HUES48 (cell line): ENCODE measurements at regions not wholly inside any gene's neighbourhood (a gene's known extent, or its start where the extent isn't known, plus 50 kb on each side); places are given as distances from the start of the nearest gene placed in this dataset.

Experiments used
- H3K27ac ChIP-seq: one replicate; pipeline ENCODE4 v1.7.0; 2013; ENCODE audit warnings: low read depth, low read length, inconsistent platforms
- H3K27me3 ChIP-seq: 2 replicates; pipeline ENCODE4 v1.6.1; 2013; ENCODE audit warnings: mild to moderate bottlenecking, low read length; ENCODE audit not compliant: control insufficient read depth, insufficient read depth
- H3K36me3 ChIP-seq: 2 replicates; pipeline ENCODE4 v1.6.1; 2013; ENCODE audit warnings: low read length; ENCODE audit not compliant: control insufficient read depth, insufficient read depth
- H3K4me1 ChIP-seq: 2 replicates; pipeline ENCODE4 v1.6.1; 2013; ENCODE audit warnings: mild to moderate bottlenecking, low read length; ENCODE audit not compliant: control insufficient read depth, insufficient read depth
- H3K4me3 ChIP-seq: 2 replicates; pipeline ENCODE4 v1.5.1; 2013; ENCODE audit warnings: mild to moderate bottlenecking, low read depth, low read length
- H3K9ac ChIP-seq: 2 replicates; pipeline ENCODE4 v1.6.1; 2013; ENCODE audit warnings: mild to moderate bottlenecking, low read depth, low read length, moderate library complexity
- H3K9me3 ChIP-seq: 2 replicates; pipeline ENCODE4 v1.6.1; 2013; ENCODE audit warnings: low read length; ENCODE audit not compliant: control insufficient read depth, insufficient read depth

GRCh38 chr10:42961796-42962109 is 115.1 kb upstream of the RET start:
- H3K9ac ChIP-seq: no peak overlapping the region
- H3K27ac ChIP-seq: no peak overlapping the region
- no peaks in the 10 kb centered on the region for H3K4me1 ChIP-seq
- H3K9me3 ChIP-seq: no peaks in the 10 kb centered on the region; the same call in 1 of the 2 replicates
- H3K4me3 ChIP-seq: no peak overlapping the region
- no peaks in the 10 kb centered on the region for H3K27me3 ChIP-seq
- H3K36me3 ChIP-seq: no peaks in the 10 kb centered on the region

- no peaks in the 10 kb centered on the region for H3K4me1 ChIP-seq
- H3K4me3 ChIP-seq: no peak overlapping the region
- H3K9me3 ChIP-seq: no peaks in the 10 kb centered on the region; the same call in 1 of the 2 replicates
- H3K36me3 ChIP-seq: no peaks in the 10 kb centered on the region
- H3K9ac ChIP-seq: no peak overlapping the region
- no peak overlapping the region for H3K27ac ChIP-seq
- H3K27me3 ChIP-seq: no peaks in the 10 kb centered on the region
These were observed 114.6 kb upstream of the RET start for GRCh38 chr10:42962110-42962901.

GRCh38 chr10:42962902-42963231 is 114.0 kb upstream of the RET start:
- Histone ChIP-seq H3K27ac (no peak overlapping the region), H3K4me1 (no peaks in the 10 kb centered on the region), H3K9ac (no peak overlapping the region), H3K27me3 (no peaks in the 10 kb centered on the region), H3K4me3 (no peak overlapping the region), H3K36me3 (no peaks in the 10 kb centered on the region), H3K9me3 (no peaks in the 10 kb centered on the region; the same call in 1 of the 2 replicates)

- Histone ChIP-seq H3K27ac (no peak overlapping the region), H3K9ac (no peak overlapping the region), H3K4me1 (no peaks in the 10 kb centered on the region), H3K9me3 (no peaks in the 10 kb centered on the region; the same call in 1 of the 2 replicates), H3K36me3 (no peaks in the 10 kb centered on the region), H3K4me3 (no peak overlapping the region), H3K27me3 (no peaks in the 10 kb centered on the region)
These were observed 113.6 kb upstream of the RET start for GRCh38 chr10:42963312-42963711.

- no peak overlapping the region for H3K4me3 ChIP-seq
- no peaks in the 10 kb centered on the region for H3K9me3 ChIP-seq
- H3K9ac ChIP-seq: no peak overlapping the region
- H3K27ac ChIP-seq: no peak overlapping the region
- H3K36me3 ChIP-seq: no peaks in the 10 kb centered on the region
- H3K4me1 ChIP-seq: no peaks in the 10 kb centered on the region
- no peaks in the 10 kb centered on the region for H3K27me3 ChIP-seq
These were observed 107.7 kb upstream of the RET start for GRCh38 chr10:42969147-42969546.

GRCh38 chr10:42969909-42970308 is 107.0 kb upstream of the RET start:
- H3K9me3 ChIP-seq: no peaks in the 10 kb centered on the region
- H3K4me3 ChIP-seq: no peak overlapping the region
- no peak overlapping the region for H3K27ac ChIP-seq
- H3K9ac ChIP-seq: no peak overlapping the region
- H3K27me3 ChIP-seq: no peaks in the 10 kb centered on the region
- H3K4me1 ChIP-seq: no peaks in the 10 kb centered on the region
- H3K36me3 ChIP-seq: no peaks in the 10 kb centered on the region

GRCh38 chr10:42970451-42971250 is 106.2 kb upstream of the RET start:
- no peaks in the 10 kb centered on the region for H3K4me1 ChIP-seq
- H3K27me3 ChIP-seq: no peaks in the 10 kb centered on the region
- H3K27ac ChIP-seq: no peak overlapping the region
- H3K9me3 ChIP-seq: no peaks in the 10 kb centered on the region
- H3K4me3 ChIP-seq: no peak overlapping the region
- no peak overlapping the region for H3K9ac ChIP-seq
- no peaks in the 10 kb centered on the region for H3K36me3 ChIP-seq

GRCh38 chr10:42971251-42971599 is 105.6 kb upstream of the RET start:
- Histone ChIP-seq H3K36me3 (no peaks in the 10 kb centered on the region), H3K27me3 (no peaks in the 10 kb centered on the region), H3K9me3 (no peaks in the 10 kb centered on the region), H3K27ac (no peak overlapping the region), H3K9ac (no peak overlapping the region), H3K4me1 (no peaks in the 10 kb centered on the region), H3K4me3 (no peak overlapping the region)

- Histone ChIP-seq H3K4me1 (no peaks in the 10 kb centered on the region), H3K27ac (no peak overlapping the region), H3K36me3 (no peaks in the 10 kb centered on the region), H3K9me3 (no peaks in the 10 kb centered on the region), H3K9ac (no peak overlapping the region), H3K4me3 (no peak overlapping the region), H3K27me3 (no peaks in the 10 kb centered on the region)
These were observed 103.9 kb upstream of the RET start for GRCh38 chr10:42972946-42973345.

GRCh38 chr10:42973411-42973810 is 103.5 kb upstream of the RET start:
- H3K36me3 ChIP-seq: no peaks in the 10 kb centered on the region
- H3K4me1 ChIP-seq: no peaks in the 10 kb centered on the region
- H3K9ac ChIP-seq: no peak overlapping the region
- H3K27ac ChIP-seq: no peak overlapping the region
- no peaks in the 10 kb centered on the region for H3K9me3 ChIP-seq
- no peaks in the 10 kb centered on the region for H3K27me3 ChIP-seq
- H3K4me3 ChIP-seq: no peak overlapping the region

GRCh38 chr10:42973870-42974692 is 102.8 kb upstream of the RET start:
- H3K4me3 ChIP-seq: no peak overlapping the region
- H3K27ac ChIP-seq: no peak overlapping the region
- H3K9ac ChIP-seq: no peak overlapping the region
- H3K4me1 ChIP-seq: no peaks in the 10 kb centered on the region
- no peaks in the 10 kb centered on the region for H3K27me3 ChIP-seq
- H3K9me3 ChIP-seq: no peaks in the 10 kb centered on the region
- H3K36me3 ChIP-seq: no peaks in the 10 kb centered on the region
